Esophagus muscularis mucosa (tissue), 4 donors: ENCODE measurements at regions not wholly inside any gene's neighbourhood (a gene's known extent, or its start where the extent isn't known, plus 50 kb on each side); places are given as distances from the start of the nearest gene placed in this dataset.

Experiments used
- CTCF ChIP-seq, 3 experiments: fragments of 200-600 bp in 2 of 3; fragments of 450-650 bp in 1 of 3; sonication (generic) in 2 of 3; IDR thresholded peaks; one replicate each; pipeline ENCODE4 v1.5.1; 2017 to 2019; ENCODE audit warnings: antibody characterized with exemption in 3 of 3, mild to moderate bottlenecking in 2 of 3, moderate library complexity in 1 of 3
- EP300 ChIP-seq: sonication (generic); formaldehyde crosslinking; IDR thresholded peaks from one replicate; pipeline ENCODE4 v1.6.1; 2017; ENCODE audit warnings: antibody characterized with exemption
- POLR2A ChIP-seq: fragments of 450-650 bp; IDR thresholded peaks from one replicate; pipeline ENCODE4 v1.6.1; 2017; ENCODE audit warnings: antibody characterized with exemption, moderate library complexity, mild to moderate bottlenecking, low read depth
- POLR2AphosphoS5 ChIP-seq, 2 donors: sonication (generic); formaldehyde crosslinking; IDR thresholded peaks; one replicate each; pipeline ENCODE4 v1.6.1; 2017; ENCODE audit warnings: antibody characterized with exemption in 2 of 2

- no peak for TF ChIP-seq CTCF (IDR thresholded peaks at IDR 0.05)
- TF ChIP-seq POLR2A, result no peak
- TF ChIP-seq EP300, result no peak
- TF ChIP-seq POLR2AphosphoS5 (IDR thresholded peaks at IDR 0.05), result no peak
Measured at GRCh38 chr10:25687521-25687920, 246.5 kb upstream of the MYO3A start.
